ENCODE measurements at regions not wholly inside any gene's neighbourhood (a gene's known extent, or its start where the extent isn't known, plus 50 kb on each side); places are given as distances from the start of the nearest gene placed in this dataset.

DNA sequence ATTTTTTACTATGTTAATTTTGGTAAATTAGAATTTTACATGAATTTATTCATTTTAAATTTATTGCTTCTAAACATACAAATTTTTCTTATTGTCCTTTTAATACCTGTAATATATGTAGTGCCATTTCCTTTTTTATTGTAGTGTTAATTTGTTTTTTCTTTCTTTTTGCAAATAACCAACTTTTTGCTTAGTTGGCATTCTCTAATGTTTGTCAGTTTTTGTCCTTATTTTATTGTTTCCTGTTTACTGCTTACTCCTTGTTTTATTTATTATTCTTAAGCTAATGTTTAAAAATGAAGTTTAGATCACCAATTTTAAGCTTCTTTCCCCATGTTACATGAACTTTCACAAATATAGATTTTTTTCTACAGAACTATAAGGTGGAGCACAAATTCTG, 516.6 kb downstream of the SLITRK1 start:
- DNase-seq (ENCODE audit: low read depth, low spot score), result no peak
- CTCF ChIA-PET, result no interaction called here
- TF ChIP-seq, protein P1, sequence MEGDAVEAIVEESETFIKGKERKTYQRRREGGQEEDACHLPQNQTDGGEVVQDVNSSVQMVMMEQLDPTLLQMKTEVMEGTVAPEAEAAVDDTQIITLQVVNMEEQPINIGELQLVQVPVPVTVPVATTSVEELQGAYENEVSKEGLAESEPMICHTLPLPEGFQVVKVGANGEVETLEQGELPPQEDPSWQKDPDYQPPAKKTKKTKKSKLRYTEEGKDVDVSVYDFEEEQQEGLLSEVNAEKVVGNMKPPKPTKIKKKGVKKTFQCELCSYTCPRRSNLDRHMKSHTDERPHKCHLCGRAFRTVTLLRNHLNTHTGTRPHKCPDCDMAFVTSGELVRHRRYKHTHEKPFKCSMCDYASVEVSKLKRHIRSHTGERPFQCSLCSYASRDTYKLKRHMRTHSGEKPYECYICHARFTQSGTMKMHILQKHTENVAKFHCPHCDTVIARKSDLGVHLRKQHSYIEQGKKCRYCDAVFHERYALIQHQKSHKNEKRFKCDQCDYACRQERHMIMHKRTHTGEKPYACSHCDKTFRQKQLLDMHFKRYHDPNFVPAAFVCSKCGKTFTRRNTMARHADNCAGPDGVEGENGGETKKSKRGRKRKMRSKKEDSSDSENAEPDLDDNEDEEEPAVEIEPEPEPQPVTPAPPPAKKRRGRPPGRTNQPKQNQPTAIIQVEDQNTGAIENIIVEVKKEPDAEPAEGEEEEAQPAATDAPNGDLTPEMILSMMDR (IDR thresholded peaks at IDR 0.05; ENCODE audit: insufficient read depth, low read length, missing control alignments), result no peak
- POLR2A ChIA-PET, result no interaction called here
- no peak overlapping the region for H3K4me3 ChIP-seq (ENCODE audit: low read depth, low read length)

DNA sequence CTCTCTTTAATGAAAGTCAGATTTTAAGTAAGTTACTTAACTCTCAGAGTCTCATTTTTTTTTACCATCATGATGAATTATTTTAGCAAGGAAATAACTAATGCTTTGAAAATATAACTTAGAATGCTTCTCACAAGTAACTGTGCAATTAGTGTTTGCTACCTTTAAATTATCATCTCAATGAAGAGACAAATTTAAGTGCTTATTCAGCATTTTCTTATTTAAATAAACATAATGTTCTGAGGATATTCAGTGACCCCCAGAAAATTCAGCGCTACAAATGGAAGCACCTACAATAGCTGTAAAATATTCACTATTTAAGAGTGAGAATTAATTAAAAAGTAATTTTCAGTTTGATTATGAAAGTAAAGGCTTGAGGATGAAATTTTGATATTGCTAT, 527.2 kb downstream of the SLITRK1 start:
- POLR2A ChIA-PET, result no interaction called here
- H3K4me3 ChIP-seq (ENCODE audit: low read depth, low read length), result no peak overlapping the region
- TF ChIP-seq, protein P1 (IDR thresholded peaks at IDR 0.05; ENCODE audit: insufficient read depth, low read length, missing control alignments), result no peak
- CTCF ChIA-PET, result no interaction called here
- DNase-seq (ENCODE audit: low read depth, low spot score), result no peak

DNA sequence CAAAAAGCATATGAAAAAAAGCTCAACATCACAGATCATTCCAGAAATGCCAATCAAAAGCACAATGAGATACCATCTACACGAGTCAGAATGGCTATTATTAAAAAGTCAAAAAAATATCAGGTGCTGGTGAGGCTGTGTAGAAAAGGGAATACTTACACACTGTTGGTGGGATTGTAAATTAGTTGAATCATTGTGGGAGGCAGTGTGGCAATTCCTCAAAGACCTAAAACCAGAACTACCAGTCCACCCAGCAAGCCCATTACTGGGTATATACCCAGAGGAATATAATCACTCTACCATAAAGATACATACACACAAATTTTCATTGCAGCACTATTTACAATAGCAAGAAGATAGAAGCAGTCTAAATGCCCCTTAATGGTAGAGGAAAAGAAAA, 529.9 kb downstream of the SLITRK1 start:
- DNase-seq (ENCODE audit: low read depth, low spot score), result no peak
- ChIA-PET POLR2A (no interaction called here), CTCF (no interaction called here)
- TF ChIP-seq, protein P1 (IDR thresholded peaks at IDR 0.05; ENCODE audit: insufficient read depth, low read length, missing control alignments), result no peak
- no peak overlapping the region for H3K4me3 ChIP-seq (ENCODE audit: low read depth, low read length)

DNA sequence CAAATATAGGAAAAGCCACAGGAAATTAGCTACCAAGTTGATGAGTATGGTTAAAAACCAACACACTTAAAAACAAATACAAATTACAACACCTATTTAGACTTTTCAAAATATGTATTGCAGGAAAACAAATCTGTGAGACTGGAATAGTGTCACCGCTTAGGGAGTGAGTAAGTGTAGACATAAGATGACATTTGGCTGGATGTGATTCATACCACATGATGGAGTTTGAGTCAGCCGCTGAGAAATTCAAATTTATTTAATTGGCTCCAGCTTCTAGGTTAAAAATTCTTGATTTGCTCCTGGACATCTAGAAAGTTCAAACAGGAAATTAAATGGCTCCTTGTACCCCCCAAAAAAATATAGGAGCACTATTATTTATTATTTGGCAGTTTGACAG, 531.7 kb downstream of the SLITRK1 start:
- DNase-seq (ENCODE audit: low read depth, low spot score), result no peak
- TF ChIP-seq, protein P1 (IDR thresholded peaks at IDR 0.05; ENCODE audit: insufficient read depth, low read length, missing control alignments), result no peak
- H3K4me3 ChIP-seq (ENCODE audit: low read depth, low read length), result no peak overlapping the region
- CTCF ChIA-PET, result no interaction called here
- POLR2A ChIA-PET, result no interaction called here

DNA sequence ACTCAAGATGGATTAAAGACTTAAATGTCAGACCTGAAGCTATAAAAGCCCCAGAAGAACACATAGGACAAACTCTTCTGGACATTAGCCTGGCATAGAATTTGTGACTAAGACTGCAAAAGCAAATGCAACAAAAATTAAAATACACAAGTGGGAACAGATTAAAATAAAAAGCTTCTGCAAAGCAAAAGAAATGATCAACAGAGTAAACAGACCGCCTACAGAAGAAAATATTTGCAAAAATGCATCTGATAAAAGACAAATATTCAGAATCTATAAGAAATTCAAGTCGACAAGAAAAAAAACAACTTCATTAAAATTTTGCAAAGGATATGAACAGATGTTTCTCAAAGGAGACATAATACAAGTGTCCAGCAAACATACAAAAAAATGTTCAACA, 537.8 kb downstream of the SLITRK1 start:
- DNase-seq (ENCODE audit: low read depth, low spot score), result no peak
- ChIA-PET CTCF (no interaction called here), POLR2A (no interaction called here)
- TF ChIP-seq, protein P1 (IDR thresholded peaks at IDR 0.05; ENCODE audit: insufficient read depth, low read length, missing control alignments), result no peak
- H3K4me3 ChIP-seq (ENCODE audit: low read depth, low read length), result no peak overlapping the region

DNA sequence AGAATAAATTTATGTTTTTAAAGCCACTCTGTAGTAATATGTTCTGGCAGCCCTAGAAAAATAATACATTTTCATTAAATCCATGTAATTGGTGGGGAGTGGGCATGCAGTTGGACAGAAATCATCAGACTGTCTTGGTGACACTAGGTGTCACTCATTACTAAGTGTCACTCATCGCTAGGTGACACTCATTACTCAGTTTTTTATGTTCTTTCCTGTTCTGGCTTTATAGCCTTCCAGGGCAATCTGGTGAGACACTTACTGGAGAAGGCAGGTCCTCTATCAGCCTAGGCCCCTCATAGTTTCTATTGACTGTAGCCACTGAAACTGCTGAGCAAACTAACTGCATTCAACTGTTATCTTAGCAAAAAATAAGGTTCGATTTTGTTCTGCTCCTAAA, 542.1 kb downstream of the SLITRK1 start:
- DNase-seq (ENCODE audit: low read depth, low spot score), result no peak
- ChIA-PET CTCF (no interaction called here), POLR2A (no interaction called here)
- TF ChIP-seq, protein P1 (IDR thresholded peaks at IDR 0.05; ENCODE audit: insufficient read depth, low read length, missing control alignments), result no peak
- no peak overlapping the region for H3K4me3 ChIP-seq (ENCODE audit: low read depth, low read length)
